Coronary artery (tissue), 2 donors: ENCODE measurements at regions not wholly inside any gene's neighbourhood (a gene's known extent, or its start where the extent isn't known, plus 50 kb on each side); places are given as distances from the start of the nearest gene placed in this dataset.

Source experiments
- DNase-seq: peaks from one replicate; pipeline ENCODE4 v3.0.0-alpha.2; 2017; ENCODE audit warnings: low spot score
- H3K27ac ChIP-seq, 2 donors: fragments of 200-600 bp; sonication (generic); one replicate each; pipeline ENCODE4 v1.5.1; 2016 to 2019
- H3K4me3 ChIP-seq: fragments of 200-600 bp; sonication (generic); 2 replicates; pipeline ENCODE4 v1.5.1; 2016; ENCODE audit warnings: mild to moderate bottlenecking, moderate library complexity
- TF ChIP-seq, protein P1 (sequence below): fragments of 200-600 bp; sonication (generic); IDR thresholded peaks from one replicate; pipeline ENCODE4 v1.5.1; 2019; ENCODE audit warnings: antibody characterized with exemption

DNA sequence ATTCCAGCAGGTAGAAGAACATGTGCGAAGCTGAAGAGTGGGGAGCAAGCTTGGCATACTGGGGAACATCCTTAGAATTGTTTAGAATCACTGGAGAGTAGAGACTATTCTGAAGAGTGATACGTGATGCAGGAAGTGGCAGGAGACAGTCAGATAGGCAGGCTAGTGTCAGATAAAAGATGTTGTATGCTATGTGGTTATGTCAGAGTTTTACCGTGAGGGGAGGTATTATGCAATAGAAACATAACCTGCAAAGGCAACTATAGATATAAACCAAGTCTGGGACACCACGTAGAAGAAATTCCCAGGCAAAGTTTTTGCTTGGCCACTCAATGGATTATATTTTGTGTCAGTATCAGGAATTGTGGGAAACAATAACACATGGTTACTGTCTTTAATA is 62.0 kb upstream of the ZSWIM2 start:
- no peak for DNase-seq
- TF ChIP-seq, protein P1, sequence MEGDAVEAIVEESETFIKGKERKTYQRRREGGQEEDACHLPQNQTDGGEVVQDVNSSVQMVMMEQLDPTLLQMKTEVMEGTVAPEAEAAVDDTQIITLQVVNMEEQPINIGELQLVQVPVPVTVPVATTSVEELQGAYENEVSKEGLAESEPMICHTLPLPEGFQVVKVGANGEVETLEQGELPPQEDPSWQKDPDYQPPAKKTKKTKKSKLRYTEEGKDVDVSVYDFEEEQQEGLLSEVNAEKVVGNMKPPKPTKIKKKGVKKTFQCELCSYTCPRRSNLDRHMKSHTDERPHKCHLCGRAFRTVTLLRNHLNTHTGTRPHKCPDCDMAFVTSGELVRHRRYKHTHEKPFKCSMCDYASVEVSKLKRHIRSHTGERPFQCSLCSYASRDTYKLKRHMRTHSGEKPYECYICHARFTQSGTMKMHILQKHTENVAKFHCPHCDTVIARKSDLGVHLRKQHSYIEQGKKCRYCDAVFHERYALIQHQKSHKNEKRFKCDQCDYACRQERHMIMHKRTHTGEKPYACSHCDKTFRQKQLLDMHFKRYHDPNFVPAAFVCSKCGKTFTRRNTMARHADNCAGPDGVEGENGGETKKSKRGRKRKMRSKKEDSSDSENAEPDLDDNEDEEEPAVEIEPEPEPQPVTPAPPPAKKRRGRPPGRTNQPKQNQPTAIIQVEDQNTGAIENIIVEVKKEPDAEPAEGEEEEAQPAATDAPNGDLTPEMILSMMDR = no peak
- Histone ChIP-seq H3K4me3 (no peak overlapping the region), H3K27ac (no peak overlapping the region)

DNA sequence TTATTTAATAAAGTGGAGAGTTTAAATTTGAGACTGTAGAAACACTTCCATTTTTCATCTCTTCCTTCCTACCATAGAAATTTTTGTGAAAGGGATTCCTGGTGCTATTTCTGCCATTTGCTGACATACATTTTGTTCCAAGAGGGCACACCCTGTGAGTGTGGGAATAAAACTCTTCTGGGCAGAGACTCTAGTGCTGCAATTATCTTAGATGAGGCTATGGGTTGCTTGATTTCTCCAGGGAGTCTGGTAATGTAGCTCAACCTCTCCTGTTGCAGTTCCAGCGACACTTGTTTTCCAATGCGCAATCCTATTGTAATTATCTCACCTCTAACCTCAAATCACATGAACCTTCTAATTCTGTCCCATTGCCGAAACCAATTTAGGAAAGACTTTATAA is 60.1 kb upstream of the ZSWIM2 start:
- peak overlapping the region in 1 of 2 donors; percentile 26 for H3K27ac ChIP-seq
- TF ChIP-seq, protein P1 = no peak
- H3K4me3 ChIP-seq = peak overlapping the region; percentile 15
- DNase-seq = no peak

DNA sequence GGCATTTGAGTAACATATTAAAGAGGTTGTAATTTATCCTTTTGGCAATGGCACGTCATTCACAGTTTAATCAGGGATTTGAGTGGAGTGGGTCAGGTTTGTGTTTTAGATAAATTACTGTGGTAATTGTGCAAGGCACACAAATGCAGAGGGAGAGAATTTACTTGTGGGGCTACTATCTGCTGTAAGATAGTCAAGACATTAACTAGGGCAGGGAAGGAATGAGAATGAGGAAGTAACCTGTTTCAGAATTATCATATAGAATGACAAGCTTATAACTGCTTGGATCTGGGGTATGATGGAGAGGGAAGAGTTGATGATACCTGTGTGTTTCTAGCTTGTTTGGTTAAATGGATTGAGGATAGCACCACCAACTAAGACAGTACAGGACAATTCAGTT is 58.9 kb upstream of the ZSWIM2 start:
- Histone ChIP-seq H3K4me3 (no peak overlapping the region), H3K27ac (peak overlapping the region in 1 of 2 donors; percentile 10)
- DNase-seq = no peak
- TF ChIP-seq, protein P1 = no peak

DNA sequence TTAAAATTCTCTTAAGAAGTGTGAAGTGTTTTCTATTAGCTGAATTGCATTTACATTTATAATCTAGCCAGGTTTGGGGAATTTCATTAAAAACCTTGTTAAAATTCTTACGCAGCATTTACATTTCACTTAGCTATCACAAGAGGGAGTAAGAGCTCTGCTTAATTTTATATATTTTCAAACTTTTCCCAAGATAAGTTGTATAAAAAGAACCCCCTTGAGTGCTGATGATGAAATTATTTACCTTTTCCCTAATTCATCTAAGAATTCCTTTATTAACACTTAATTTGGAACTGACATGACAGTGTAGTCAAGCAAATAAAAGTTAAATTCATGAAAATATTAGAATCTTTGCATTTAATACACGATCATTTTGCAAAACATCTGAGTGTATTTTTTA is 54.2 kb upstream of the ZSWIM2 start:
- Histone ChIP-seq H3K4me3 (no peak overlapping the region), H3K27ac (no peak overlapping the region)
- no peak for DNase-seq
- TF ChIP-seq, protein P1 = peak; percentile 30
